CD14-positive monocyte (primary cell): ENCODE measurements at regions not wholly inside any gene's neighbourhood (a gene's known extent, or its start where the extent isn't known, plus 50 kb on each side); places are given as distances from the start of the nearest gene placed in this dataset.
A peak's percentile ranks its signal among the peaks of the same experiment; 100 is the strongest.

Experiments
- DNase-seq, 3 donors: peaks; one replicate each; pipeline ENCODE4 v3.0.0-alpha.2; 2011 to 2022
- H2AFZ ChIP-seq: 2 replicates; pipeline ENCODE4 v1.6.0; 2012; ENCODE audit warnings: mild to moderate bottlenecking, low read depth, low read length, inconsistent platforms; ENCODE audit not compliant: insufficient read depth, poor library complexity, severe bottlenecking
- H3K27ac ChIP-seq, 2 donors: 1 replicate in 1 of 2; 2 replicates in 1 of 2; pipeline ENCODE4 v1.5.1; 2012 to 2013; ENCODE audit warnings: low read length in 2 of 2, control low read depth in 1 of 2, inconsistent platforms in 1 of 2, low read depth in 1 of 2, mild to moderate bottlenecking in 1 of 2
- H3K27me3 ChIP-seq, 2 donors: one replicate each; pipeline versions ENCODE4 v1.6.0 to v1.6.1; 2011 to 2013; ENCODE audit warnings: low read length in 2 of 2; ENCODE audit not compliant: control insufficient read depth in 2 of 2, insufficient read depth in 2 of 2
- H3K36me3 ChIP-seq, 2 donors: replicated peaks in 1 of 2; 1 replicate in 1 of 2; 2 replicates in 1 of 2; pipeline versions ENCODE4 v1.5.1 to v1.6.1; 2012 to 2013; ENCODE audit warnings: low read length in 2 of 2, control low read depth in 1 of 2, inconsistent platforms in 1 of 2, mild to moderate bottlenecking in 1 of 2; ENCODE audit not compliant: insufficient read depth in 2 of 2, control insufficient read depth in 1 of 2
- H3K4me1 ChIP-seq, 2 donors: 1 replicate in 1 of 2; 2 replicates in 1 of 2; pipeline versions ENCODE4 v1.5.1 to v1.6.1; 2012 to 2013; ENCODE audit warnings: low read length in 2 of 2, control low read depth in 1 of 2, inconsistent platforms in 1 of 2, mild to moderate bottlenecking in 1 of 2, moderate library complexity in 1 of 2; ENCODE audit not compliant: insufficient read depth in 2 of 2, control insufficient read depth in 1 of 2
- H3K4me2 ChIP-seq: replicated peaks from 2 replicates; pipeline ENCODE3; 2012; ENCODE audit warnings: low read length, moderate library complexity, mild to moderate bottlenecking; ENCODE audit not compliant: poor library complexity, severe bottlenecking; ENCODE audit errors: extremely low read depth
- H3K4me3 ChIP-seq, 3 experiments: fragments of 200-600 bp in 1 of 3; sonication (generic) in 1 of 3; replicated peaks in 1 of 3; 1 replicate in 2 of 3; 2 replicates in 1 of 3; pipeline ENCODE4 v1.5.1; 2011 to 2013; ENCODE audit warnings: low read length in 3 of 3, mild to moderate bottlenecking in 3 of 3, control low read depth in 2 of 3, low read depth in 2 of 3, inconsistent platforms in 1 of 3, moderate library complexity in 1 of 3
- H3K79me2 ChIP-seq: 2 replicates; pipeline ENCODE4 v1.6.0; 2012; ENCODE audit warnings: mild to moderate bottlenecking, control low read depth, inconsistent platforms, low read length, moderate library complexity; ENCODE audit not compliant: insufficient read depth
- H3K9ac ChIP-seq: 2 replicates; pipeline ENCODE4 v1.6.0; 2017; ENCODE audit warnings: low read length, mild to moderate bottlenecking; ENCODE audit not compliant: insufficient read depth, poor library complexity, severe bottlenecking
- H3K9me3 ChIP-seq, 2 donors: replicated peaks in 1 of 2; 1 replicate in 1 of 2; 2 replicates in 1 of 2; pipeline versions ENCODE4 v1.5.1 to v1.6.1; 2012 to 2013; ENCODE audit warnings: low read length in 2 of 2, control low read depth in 1 of 2; ENCODE audit not compliant: control insufficient read depth in 1 of 2, insufficient read depth in 1 of 2
- H4K20me1 ChIP-seq: 2 replicates; pipeline ENCODE4 v1.6.0; 2012; ENCODE audit warnings: mild to moderate bottlenecking, low read length, control low read depth, moderate library complexity; ENCODE audit not compliant: insufficient read depth
- H3K27ac Mint-ChIP-seq, 7 donors: one replicate each; pipeline ENCODE4 v1.8.0; 2020; ENCODE audit warnings: mild to moderate bottlenecking in 7 of 7, mixed read lengths in 7 of 7, moderate library complexity in 6 of 7, inconsistent platforms in 2 of 7
- H3K27me3 Mint-ChIP-seq, 3 donors: one replicate each; pipeline ENCODE4 v1.8.0; 2021 to 2022; ENCODE audit warnings: low read depth in 3 of 3, mild to moderate bottlenecking in 3 of 3, mixed read lengths in 3 of 3, moderate library complexity in 3 of 3, inconsistent platforms in 1 of 3
- H3K36me3 Mint-ChIP-seq, 2 donors: one replicate each; pipeline ENCODE4 v1.8.0; 2020; ENCODE audit warnings: mixed read lengths in 2 of 2, inconsistent platforms in 1 of 2, mild to moderate bottlenecking in 1 of 2
- H3K4me1 Mint-ChIP-seq: one replicate; pipeline ENCODE4 v1.8.0; 2020; ENCODE audit warnings: mild to moderate bottlenecking, mixed read lengths
- H3K4me3 Mint-ChIP-seq, 2 donors: one replicate each; pipeline ENCODE4 v1.8.0; 2020; ENCODE audit warnings: mild to moderate bottlenecking in 2 of 2, mixed read lengths in 2 of 2, moderate library complexity in 1 of 2
- H3K9me3 Mint-ChIP-seq, 7 donors: one replicate each; pipeline ENCODE4 v1.8.0; 2020 to 2022; ENCODE audit warnings: mixed read lengths in 7 of 7, mild to moderate bottlenecking in 6 of 7, moderate library complexity in 6 of 7, inconsistent platforms in 2 of 7
- CTCF ChIP-seq: fragments of 200-600 bp; IDR thresholded peaks from one replicate; pipeline ENCODE4 v1.8.0; 2022; ENCODE audit warnings: antibody characterized with exemption, mild to moderate bottlenecking
- WGBS: methylation state at CpG from one replicate; pipeline ENCODE4 v1.1.5; 2013; ENCODE audit warnings: missing lambda C conversion rate; ENCODE audit not compliant: insufficient coverage; 5-methylcytosine and 5-hydroxymethylcytosine counted together
- intact Hi-C, 2 donors: fragments of 100-400 bp; cut with micrococcal nuclease; formaldehyde crosslinking; loops; one replicate each; pipeline versions ENCODE4 v1.15.0 to v1.15.1; 2023

- 100% methylated on average over 1 of the region's 4 CpGs for WGBS
- H3K4me3 Mint-ChIP-seq = no peak overlapping the region
- H3K79me2 ChIP-seq = no peaks in the 10 kb centered on the region
- H3K9ac ChIP-seq = no peak overlapping the region
- H4K20me1 ChIP-seq = no peaks in the 10 kb centered on the region
- no peaks in the 10 kb centered on the region for H3K36me3 Mint-ChIP-seq
- H3K27ac ChIP-seq = no peak overlapping the region
- no peaks in the 10 kb centered on the region for H3K4me1 ChIP-seq
- peaks cover 0 to 2% (median 0%) of the 10 kb centered on the region in 7 donors for H3K9me3 Mint-ChIP-seq
- no peak overlapping the region for H3K4me3 ChIP-seq
- no peaks in the 10 kb centered on the region for H3K27me3 ChIP-seq
- no peak overlapping the region for H3K4me2 ChIP-seq
- H3K36me3 ChIP-seq = no peaks in the 10 kb centered on the region
- H3K27ac Mint-ChIP-seq = peak overlapping the region in 1 of 7 donors; percentile 47
- TF ChIP-seq CTCF = no peak
- no peak for DNase-seq
- H3K4me1 Mint-ChIP-seq = no peaks in the 10 kb centered on the region
- intact Hi-C loops = no loop called here
- H2AFZ ChIP-seq = no peak overlapping the region
- peaks cover 0 to 6% (median 6%) of the 10 kb centered on the region in 3 donors for H3K27me3 Mint-ChIP-seq
- H3K9me3 ChIP-seq = no peaks in the 10 kb centered on the region
Measured at GRCh38 chr3:171526146-171526545, 65.9 kb upstream of the TNIK start.

- Mint-ChIP-seq H3K36me3 (no peaks in the 10 kb centered on the region), H3K9me3 (peaks cover 0 to 2% (median 0%) of the 10 kb centered on the region in 7 donors), H3K27me3 (peaks cover 0 to 6% (median 6%) of the 10 kb centered on the region in 3 donors), H3K4me3 (no peak overlapping the region), H3K27ac (peak overlapping the region in 1 of 7 donors; percentile 67), H3K4me1 (no peaks in the 10 kb centered on the region)
- Histone ChIP-seq H3K9me3 (no peaks in the 10 kb centered on the region), H3K27me3 (no peaks in the 10 kb centered on the region), H3K36me3 (no peaks in the 10 kb centered on the region), H3K4me1 (no peaks in the 10 kb centered on the region), H3K4me2 (no peak overlapping the region), H3K79me2 (no peaks in the 10 kb centered on the region), H3K27ac (no peak overlapping the region), H2AFZ (no peak overlapping the region), H3K9ac (no peak overlapping the region), H3K4me3 (no peak overlapping the region), H4K20me1 (no peaks in the 10 kb centered on the region)
- no peak for DNase-seq
- intact Hi-C loops = no loop called here
- no peak for TF ChIP-seq CTCF
- WGBS = no CpG with 5 or more reads among the region's 6 CpGs
Measured at GRCh38 chr3:171525437-171525836, 65.2 kb upstream of the TNIK start.
